Upper lobe of left lung (tissue), 6 donors: ENCODE measurements at regions not wholly inside any gene's neighbourhood (a gene's known extent, or its start where the extent isn't known, plus 50 kb on each side); places are given as distances from the start of the nearest gene placed in this dataset.

Experiments
- ATAC-seq, 2 donors: fragments of 200-7000 bp; cut with Tn5 transposase; one replicate each; pipeline ENCODE4 v1.9.1; 2022; ENCODE audit warnings: mild to moderate bottlenecking in 2 of 2, moderate library complexity in 2 of 2; ENCODE audit not compliant: low FRiP score in 2 of 2
- DNase-seq, 2 donors: peaks; one replicate each; pipeline ENCODE4 v3.0.0-alpha.2; 2019 to 2020
- H3K27ac ChIP-seq, 4 donors: fragments of 200-600 bp; sonication (generic); one replicate each; pipeline ENCODE4 v1.5.1; 2016 to 2019
- H3K27me3 ChIP-seq, 4 donors: fragments of 200-600 bp; sonication (generic); one replicate each; pipeline ENCODE4 v1.5.1; 2017 to 2019
- H3K36me3 ChIP-seq, 4 donors: fragments of 200-600 bp; sonication (generic); one replicate each; pipeline ENCODE4 v1.5.1; 2016 to 2019
- H3K4me1 ChIP-seq, 4 donors: fragments of 200-600 bp; sonication (generic); one replicate each; pipeline ENCODE4 v1.5.1; 2018 to 2019
- H3K4me3 ChIP-seq, 4 donors: fragments of 200-600 bp; sonication (generic); one replicate each; pipeline ENCODE4 v1.5.1; 2017 to 2019; ENCODE audit warnings: mild to moderate bottlenecking in 2 of 4, moderate library complexity in 1 of 4
- H3K9me3 ChIP-seq, 4 donors: fragments of 200-600 bp; sonication (generic); one replicate each; pipeline ENCODE4 v1.5.1; 2018 to 2019
- CTCF ChIP-seq, 6 experiments: fragments of 450-650 bp in 4 of 6; fragments of 200-600 bp in 2 of 6; sonication (generic) in 2 of 6; IDR thresholded peaks; one replicate each; pipeline ENCODE4 v1.5.1; 2016 to 2019; ENCODE audit warnings: antibody characterized with exemption in 6 of 6
- EP300 ChIP-seq, 4 donors: sonication (generic); formaldehyde crosslinking; IDR thresholded peaks; one replicate each; pipeline ENCODE4 v1.5.1; 2017; ENCODE audit warnings: antibody characterized with exemption in 4 of 4, control low read depth in 2 of 4
- POLR2A ChIP-seq, 4 donors: fragments of 450-650 bp; IDR thresholded peaks; one replicate each; pipeline ENCODE4 v1.5.1; 2016 to 2017; ENCODE audit warnings: antibody characterized with exemption in 4 of 4, mild to moderate bottlenecking in 2 of 4
- POLR2AphosphoS5 ChIP-seq, 2 donors: sonication (generic); formaldehyde crosslinking; IDR thresholded peaks; one replicate each; pipeline ENCODE4 v1.5.1; 2017; ENCODE audit warnings: antibody characterized with exemption in 2 of 2
- WGBS, 2 donors: methylation state at CpG; one replicate each; pipeline ENCODE4 v1.1.5; 2017 to 2018; 5-methylcytosine and 5-hydroxymethylcytosine counted together
- donor health status: DM: no; HTN: no; CAD: no; lungs with moderate emphysema.
- donor health status: DM: no; HTN: yes; CAD: no; lungs with severe emphysema.

GRCh38 chr12:93169536-93169935, 208.2 kb upstream of the NUDT4 start:
- ATAC-seq = no peak
- no peak overlapping the region for H3K27ac ChIP-seq
- H3K9me3 ChIP-seq = no peaks in the 10 kb centered on the region
- H3K27me3 ChIP-seq = no peaks in the 10 kb centered on the region
- H3K4me3 ChIP-seq = no peak overlapping the region
- no peak for DNase-seq
- peaks cover 0 to 5% (median 2%) of the 10 kb centered on the region in 4 donors for H3K4me1 ChIP-seq
- H3K36me3 ChIP-seq = no peaks in the 10 kb centered on the region
- TF ChIP-seq EP300 (IDR thresholded peaks at IDR 0.05) (no peak), POLR2A (IDR thresholded peaks at IDR 0.05) (no peak), CTCF (IDR thresholded peaks at IDR 0.05) (no peak), POLR2AphosphoS5 (IDR thresholded peaks at IDR 0.05) (no peak)

GRCh38 chr12:93170928-93171327, 206.8 kb upstream of the NUDT4 start:
- H3K9me3 ChIP-seq = no peaks in the 10 kb centered on the region
- H3K27me3 ChIP-seq = no peaks in the 10 kb centered on the region
- ATAC-seq = no peak
- 81 to 94% methylated on average over 2 of the region's 2 CpGs for WGBS, 2 donors
- H3K27ac ChIP-seq = no peak overlapping the region
- H3K36me3 ChIP-seq = no peaks in the 10 kb centered on the region
- TF ChIP-seq CTCF (IDR thresholded peaks at IDR 0.05) (no peak), EP300 (IDR thresholded peaks at IDR 0.05) (no peak), POLR2A (IDR thresholded peaks at IDR 0.05) (no peak), POLR2AphosphoS5 (IDR thresholded peaks at IDR 0.05) (no peak)
- no peak overlapping the region for H3K4me3 ChIP-seq
- DNase-seq = no peak
- peaks cover 0 to 5% (median 4%) of the 10 kb centered on the region in 4 donors for H3K4me1 ChIP-seq

- Histone ChIP-seq H3K27me3 (no peaks in the 10 kb centered on the region), H3K9me3 (no peaks in the 10 kb centered on the region), H3K4me1 (peaks cover 0 to 18% (median 6%) of the 10 kb centered on the region in 4 donors), H3K4me3 (no peak overlapping the region), H3K36me3 (no peaks in the 10 kb centered on the region), H3K27ac (no peak overlapping the region)
- 68 to 75% methylated on average over 5 of the region's 5 CpGs for WGBS, 2 donors
- ATAC-seq = no peak
- TF ChIP-seq POLR2A (IDR thresholded peaks at IDR 0.05) (no peak), CTCF (IDR thresholded peaks at IDR 0.05) (no peak), POLR2AphosphoS5 (IDR thresholded peaks at IDR 0.05) (no peak), EP300 (IDR thresholded peaks at IDR 0.05) (no peak)
- no peak for DNase-seq
Measured at GRCh38 chr12:93173178-93173957, 204.4 kb upstream of the NUDT4 start.

GRCh38 chr12:93174048-93174447, 203.7 kb upstream of the NUDT4 start:
- no peaks in the 10 kb centered on the region for H3K27me3 ChIP-seq
- ATAC-seq = no peak
- peaks cover 0 to 18% (median 6%) of the 10 kb centered on the region in 4 donors for H3K4me1 ChIP-seq
- no peaks in the 10 kb centered on the region for H3K36me3 ChIP-seq
- H3K9me3 ChIP-seq = no peaks in the 10 kb centered on the region
- no peak overlapping the region for H3K4me3 ChIP-seq
- no peak for DNase-seq
- TF ChIP-seq EP300 (IDR thresholded peaks at IDR 0.05) = no peak
- TF ChIP-seq POLR2A (IDR thresholded peaks at IDR 0.05) = no peak
- TF ChIP-seq POLR2AphosphoS5 (IDR thresholded peaks at IDR 0.05) = no peak
- no peak for TF ChIP-seq CTCF (IDR thresholded peaks at IDR 0.05)
- no peak overlapping the region for H3K27ac ChIP-seq
- 43 to 48% methylated on average over 3 of the region's 3 CpGs for WGBS, 2 donors

- no peaks in the 10 kb centered on the region for H3K36me3 ChIP-seq
- H3K9me3 ChIP-seq = no peaks in the 10 kb centered on the region
- H3K27ac ChIP-seq = no peak overlapping the region
- ATAC-seq (no peak), DNase-seq (no peak)
- peaks cover 0 to 18% (median 6%) of the 10 kb centered on the region in 4 donors for H3K4me1 ChIP-seq
- H3K27me3 ChIP-seq = no peaks in the 10 kb centered on the region
- TF ChIP-seq EP300 (IDR thresholded peaks at IDR 0.05) (no peak), CTCF (IDR thresholded peaks at IDR 0.05) (no peak), POLR2AphosphoS5 (IDR thresholded peaks at IDR 0.05) (no peak), POLR2A (IDR thresholded peaks at IDR 0.05) (no peak)
- H3K4me3 ChIP-seq = no peak overlapping the region
- 86 to 89% methylated on average over 5 of the region's 5 CpGs for WGBS, 2 donors
Measured at GRCh38 chr12:93174473-93174872, 203.3 kb upstream of the NUDT4 start.
